IPS-18c (cell line): ENCODE measurements at regions not wholly inside any gene's neighbourhood (a gene's known extent, or its start where the extent isn't known, plus 50 kb on each side); places are given as distances from the start of the nearest gene placed in this dataset.

Experiments used
- H3K4me3 ChIP-seq: 2 replicates; pipeline ENCODE4 v1.7.0; 2013; ENCODE audit warnings: low read depth, mild to moderate bottlenecking, low read length, moderate library complexity; ENCODE audit not compliant: insufficient read depth
- H3K9me3 ChIP-seq: one replicate; pipeline ENCODE4 v1.6.1; 2013; ENCODE audit warnings: mild to moderate bottlenecking, low read length, moderate library complexity; ENCODE audit not compliant: control insufficient read depth, insufficient read depth

GRCh38 chr5:174327896-174328295, 282.4 kb downstream of the NSG2 start:
- no peaks in the 10 kb centered on the region for H3K9me3 ChIP-seq
- H3K4me3 ChIP-seq = no peak overlapping the region

- no peaks in the 10 kb centered on the region for H3K9me3 ChIP-seq
- H3K4me3 ChIP-seq = no peak overlapping the region
These were observed 283.3 kb downstream of the NSG2 start for GRCh38 chr5:174328631-174329299.

DNA sequence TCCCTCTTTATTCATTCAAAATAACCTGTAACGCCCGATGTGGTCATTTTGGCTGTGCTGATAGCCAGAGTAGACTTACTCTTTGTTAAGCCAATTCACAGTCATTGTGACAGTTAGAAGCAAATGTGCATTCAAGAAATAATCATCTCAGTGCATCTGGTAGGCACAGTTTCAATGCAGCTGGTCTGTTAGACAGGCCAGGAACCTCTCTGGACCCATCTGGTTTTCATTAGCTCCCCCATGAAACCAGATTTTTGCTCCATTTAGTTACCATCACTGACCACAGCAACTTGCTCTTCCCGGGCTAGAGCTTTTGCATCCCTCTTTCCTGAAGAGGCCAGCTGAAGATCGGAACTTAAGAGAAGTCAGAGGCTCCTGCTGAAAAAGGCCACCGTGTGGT, 284.2 kb downstream of the NSG2 start:
- H3K4me3 ChIP-seq = no peak overlapping the region
- H3K9me3 ChIP-seq = no peaks in the 10 kb centered on the region

GRCh38 chr5:174335682-174336364, 290.3 kb downstream of the NSG2 start:
- Histone ChIP-seq H3K4me3 (no peak overlapping the region), H3K9me3 (no peaks in the 10 kb centered on the region)

DNA sequence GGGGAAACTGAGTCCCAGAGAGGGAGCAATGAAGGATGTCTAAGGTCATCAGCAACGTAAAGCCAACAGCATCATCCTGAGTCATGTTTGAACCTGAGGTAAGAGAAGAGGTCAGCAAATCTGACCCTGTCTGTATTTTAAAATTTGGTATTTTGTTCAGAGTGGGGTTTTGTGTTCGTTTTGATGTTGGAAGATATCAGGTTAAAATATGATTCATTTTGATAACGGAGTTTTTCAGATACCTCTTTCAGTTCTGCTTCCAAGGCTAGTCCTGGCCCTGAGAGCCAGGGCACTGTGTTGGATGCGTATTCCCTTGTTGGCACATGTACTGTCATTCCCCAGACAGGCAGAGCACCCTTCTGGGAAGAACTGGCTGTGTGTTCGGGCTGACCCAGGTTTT, 291.0 kb downstream of the NSG2 start:
- Histone ChIP-seq H3K9me3 (no peaks in the 10 kb centered on the region), H3K4me3 (no peak overlapping the region)

GRCh38 chr5:174337276-174338184, 292.0 kb downstream of the NSG2 start:
- no peaks in the 10 kb centered on the region for H3K9me3 ChIP-seq
- no peak overlapping the region for H3K4me3 ChIP-seq

- Histone ChIP-seq H3K9me3 (no peaks in the 10 kb centered on the region), H3K4me3 (no peak overlapping the region)
These were observed 292.9 kb downstream of the NSG2 start for GRCh38 chr5:174338185-174339010.

GRCh38 chr5:174339130-174339529, 293.6 kb downstream of the NSG2 start:
- Histone ChIP-seq H3K9me3 (no peaks in the 10 kb centered on the region), H3K4me3 (no peak overlapping the region)

DNA sequence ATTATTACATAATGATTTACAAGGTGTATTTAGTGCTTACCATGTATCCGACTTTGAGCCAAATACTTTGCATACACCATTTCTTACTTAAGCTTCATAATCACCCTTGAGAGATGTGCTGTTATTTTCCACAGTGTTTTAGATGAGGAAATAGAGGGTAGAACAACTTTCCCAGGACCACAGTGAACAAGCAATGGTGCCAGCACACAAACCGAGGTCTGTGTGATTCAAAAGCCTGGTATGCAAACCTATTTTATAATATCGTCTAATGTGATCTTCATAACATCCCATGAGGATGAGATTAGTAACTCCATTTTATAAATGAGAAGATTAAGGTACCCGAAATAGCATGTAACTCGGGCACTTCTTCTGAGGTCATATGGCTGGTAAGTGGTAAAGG, 294.7 kb downstream of the NSG2 start:
- Histone ChIP-seq H3K9me3 (no peaks in the 10 kb centered on the region), H3K4me3 (no peak overlapping the region)

DNA sequence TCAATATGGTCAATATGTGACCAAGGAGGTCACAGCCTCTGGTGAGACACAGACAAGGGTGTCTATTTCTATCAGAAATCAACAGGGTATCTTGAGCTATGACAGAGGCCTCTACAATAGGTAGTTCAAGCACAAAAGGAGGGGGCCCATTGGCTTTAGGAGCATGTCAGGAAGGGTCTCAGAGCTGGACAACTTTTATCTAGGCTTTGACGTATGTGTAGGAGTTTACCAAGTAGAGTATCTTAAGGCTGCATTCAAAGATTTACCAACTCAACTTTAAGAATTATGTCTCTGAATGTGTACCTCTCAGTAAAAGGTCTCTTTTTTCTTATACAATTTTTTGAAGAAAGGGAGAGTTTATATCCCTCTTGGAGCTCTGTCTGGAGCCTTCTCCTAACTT, 297.2 kb downstream of the NSG2 start:
- no peaks in the 10 kb centered on the region for H3K9me3 ChIP-seq

DNA sequence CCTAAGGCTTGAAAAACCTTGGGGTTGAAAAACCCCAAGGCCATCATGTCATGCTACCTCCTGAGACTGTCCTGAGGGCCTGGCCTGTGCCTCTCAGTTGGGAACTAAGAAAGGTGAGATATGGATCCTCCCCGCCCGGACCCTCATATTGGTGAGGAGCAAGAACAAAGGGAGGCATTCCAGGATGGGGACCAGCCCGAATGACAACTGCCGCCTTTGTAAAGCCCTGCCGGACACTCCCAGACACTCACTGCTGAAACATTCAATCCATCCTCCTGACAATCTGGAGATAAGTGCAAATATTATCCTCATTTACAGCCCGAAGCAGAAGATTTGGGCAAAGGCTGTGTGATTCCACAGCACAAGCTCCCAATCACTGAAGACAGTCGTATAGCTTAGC, 298.3 kb downstream of the NSG2 start:
- no peaks in the 10 kb centered on the region for H3K9me3 ChIP-seq

More for the DNA sequence above, 297.2 kb downstream of the NSG2 start:
- no peak overlapping the region for H3K4me3 ChIP-seq

DNA sequence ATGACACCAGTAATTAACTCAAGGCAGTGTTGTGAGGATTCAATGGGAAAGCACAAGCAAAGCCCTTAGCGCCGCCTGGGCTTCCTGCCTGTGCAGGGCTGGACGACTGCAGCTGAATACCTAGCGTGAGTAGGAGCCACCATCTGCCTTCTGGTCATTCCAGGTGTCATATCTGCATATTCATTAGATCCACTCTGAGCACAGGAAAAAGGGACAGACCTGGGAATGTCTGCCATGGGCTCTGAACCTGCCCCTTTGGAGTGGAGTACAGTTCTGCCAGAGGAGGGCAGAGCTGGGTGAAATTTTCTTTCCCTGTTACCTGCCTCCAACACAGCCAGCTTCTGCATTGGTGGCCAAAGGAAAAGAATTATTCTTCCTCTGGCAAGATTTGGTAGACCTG, 298.8 kb downstream of the NSG2 start:
- Histone ChIP-seq H3K4me3 (no peak overlapping the region), H3K9me3 (no peaks in the 10 kb centered on the region)

More for the DNA sequence above, 298.3 kb downstream of the NSG2 start:
- H3K4me3 ChIP-seq = no peak overlapping the region

GRCh38 chr5:174347183-174347582, 301.7 kb downstream of the NSG2 start:
- no peaks in the 10 kb centered on the region for H3K9me3 ChIP-seq
- no peak overlapping the region for H3K4me3 ChIP-seq

DNA sequence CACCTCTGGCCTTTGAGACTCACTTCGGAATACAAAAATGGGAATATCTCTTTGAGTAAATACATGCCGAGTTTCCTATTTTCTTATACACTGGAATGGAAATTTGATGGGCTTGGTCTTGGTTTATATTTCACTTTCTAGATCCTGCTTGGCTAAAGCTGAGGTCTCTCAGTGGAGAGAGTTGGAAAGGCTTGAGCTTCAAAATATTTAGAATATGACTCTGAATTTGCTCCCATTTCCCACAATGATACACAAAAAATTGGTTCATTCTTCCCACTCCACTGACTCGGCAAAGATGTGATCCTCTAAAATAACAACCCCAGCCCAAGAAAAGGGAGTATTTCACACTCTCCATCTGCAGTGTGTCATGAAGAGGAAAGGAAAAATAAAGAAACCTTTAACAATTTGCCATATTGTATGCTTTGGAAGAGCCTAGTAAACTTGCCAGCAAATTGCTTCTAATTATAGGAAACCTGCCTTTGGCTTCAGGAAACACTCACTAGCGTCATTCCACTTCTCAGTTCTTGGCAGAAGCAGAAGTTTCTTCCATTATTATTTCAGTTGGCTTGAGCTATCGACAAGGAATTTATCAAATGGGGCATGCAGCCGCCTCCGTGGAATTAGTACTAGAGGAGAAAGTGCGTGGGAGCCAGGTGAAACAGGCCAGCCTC, 302.9 kb downstream of the NSG2 start:
- Histone ChIP-seq H3K4me3 (no peak overlapping the region), H3K9me3 (no peaks in the 10 kb centered on the region)

- no peak overlapping the region for H3K4me3 ChIP-seq
- H3K9me3 ChIP-seq = no peaks in the 10 kb centered on the region
These were observed 307.2 kb downstream of the NSG2 start for GRCh38 chr5:174352681-174353080.

GRCh38 chr5:174354571-174354970, 309.1 kb downstream of the NSG2 start:
- no peaks in the 10 kb centered on the region for H3K9me3 ChIP-seq
- H3K4me3 ChIP-seq = no peak overlapping the region

GRCh38 chr5:174355208-174355612, 309.7 kb downstream of the NSG2 start:
- Histone ChIP-seq H3K4me3 (no peak overlapping the region), H3K9me3 (no peaks in the 10 kb centered on the region)
